HG02571 (cell line): ENCODE measurements at regions not wholly inside any gene's neighbourhood (a gene's known extent, or its start where the extent isn't known, plus 50 kb on each side); places are given as distances from the start of the nearest gene placed in this dataset.

ENCODE experiments used
- ATAC-seq: cut with Tn5 transposase; IDR thresholded peaks from one replicate; pipeline ENCODE4 v1.9.1; 2021; ENCODE audit warnings: mild to moderate bottlenecking, moderate library complexity; ENCODE audit not compliant: unreplicated experiment

- no peak for ATAC-seq
These were observed 682.5 kb upstream of the CCDC179 start for GRCh38 chr11:23542816-23543215.

DNA sequence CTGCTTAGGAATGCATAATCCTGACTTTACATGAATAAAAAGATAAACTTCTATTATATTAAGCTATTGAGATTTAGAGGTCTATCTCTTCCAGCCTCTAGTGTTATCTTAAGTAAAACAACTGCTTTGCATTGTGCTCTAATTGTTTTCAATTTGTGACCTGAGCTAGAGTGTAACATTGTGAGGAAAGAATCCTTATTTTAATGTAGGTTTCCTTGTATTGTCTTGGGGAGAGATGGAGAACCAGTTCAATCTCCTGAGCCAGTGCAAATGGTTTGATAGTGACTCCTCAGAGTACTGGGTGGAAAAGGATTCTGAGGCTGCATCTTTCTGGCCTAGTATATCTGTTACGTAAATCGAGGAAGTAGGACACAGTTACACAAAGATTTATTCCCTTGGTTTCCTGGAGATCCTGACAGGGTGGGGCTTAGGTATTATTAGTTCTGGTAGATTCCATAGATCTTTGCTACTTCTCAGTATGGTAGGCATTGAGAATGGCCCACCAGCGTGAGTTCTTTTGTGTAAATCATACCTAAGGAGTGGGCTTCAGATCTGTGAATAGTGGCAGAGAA is 683.5 kb upstream of the CCDC179 start:
- ATAC-seq: no peak

DNA sequence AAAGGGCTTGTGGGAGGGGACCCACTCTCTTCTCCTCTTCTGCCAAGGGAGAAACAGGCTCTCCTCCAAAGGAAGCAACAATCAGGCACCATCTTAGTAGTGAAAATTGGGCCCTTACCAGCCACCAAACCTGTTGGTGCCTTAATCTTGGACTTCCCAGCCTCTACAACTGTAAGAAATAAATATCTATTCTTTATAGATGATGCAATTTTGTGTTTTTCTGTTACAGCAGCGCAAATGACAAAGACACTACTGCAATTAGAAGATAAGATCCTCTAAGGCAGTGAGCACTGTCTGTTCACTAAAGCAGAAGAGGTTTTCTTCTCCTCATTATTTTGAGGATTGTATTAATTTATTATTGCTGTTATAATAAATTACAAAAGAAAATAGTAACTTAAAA is 691.4 kb upstream of the CCDC179 start:
- ATAC-seq: no peak

DNA sequence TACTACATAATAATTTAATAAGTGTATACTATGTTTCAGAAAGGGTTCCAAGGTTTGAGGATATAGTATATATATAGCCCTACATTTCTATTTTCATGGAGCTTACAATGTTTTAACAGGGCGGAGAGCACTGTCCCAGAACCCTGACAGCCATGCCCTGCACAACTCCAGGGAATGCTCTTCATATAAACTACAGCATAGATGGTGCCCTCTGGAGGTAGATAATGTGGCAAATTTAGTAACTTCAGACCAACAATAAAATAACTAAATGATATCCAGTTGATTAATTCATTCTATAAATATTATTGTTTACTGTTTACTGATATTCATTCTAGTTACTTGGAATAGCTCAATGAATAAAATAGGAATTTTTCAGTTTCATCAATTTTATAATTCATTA is 693.7 kb upstream of the CCDC179 start:
- no peak for ATAC-seq

DNA sequence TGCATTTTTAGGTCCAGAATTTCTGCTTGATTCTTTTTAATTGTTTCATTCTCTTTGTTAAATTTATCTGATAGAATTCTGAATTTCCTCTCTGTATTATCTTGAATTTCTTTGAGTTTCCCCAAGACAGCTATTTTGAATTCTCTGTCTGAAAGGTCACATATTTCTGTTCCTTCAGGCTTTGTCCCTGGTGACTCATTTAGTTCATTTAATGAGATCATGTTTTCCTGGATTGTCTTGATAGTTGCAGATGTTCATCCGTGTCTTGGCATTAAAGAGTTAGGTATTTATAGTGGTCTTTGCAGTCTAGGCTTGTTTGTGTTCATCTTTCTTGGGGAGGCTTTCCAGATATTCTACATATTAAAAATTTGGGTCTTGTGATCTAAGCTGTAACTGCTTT is 694.8 kb upstream of the CCDC179 start:
- ATAC-seq: no peak

DNA sequence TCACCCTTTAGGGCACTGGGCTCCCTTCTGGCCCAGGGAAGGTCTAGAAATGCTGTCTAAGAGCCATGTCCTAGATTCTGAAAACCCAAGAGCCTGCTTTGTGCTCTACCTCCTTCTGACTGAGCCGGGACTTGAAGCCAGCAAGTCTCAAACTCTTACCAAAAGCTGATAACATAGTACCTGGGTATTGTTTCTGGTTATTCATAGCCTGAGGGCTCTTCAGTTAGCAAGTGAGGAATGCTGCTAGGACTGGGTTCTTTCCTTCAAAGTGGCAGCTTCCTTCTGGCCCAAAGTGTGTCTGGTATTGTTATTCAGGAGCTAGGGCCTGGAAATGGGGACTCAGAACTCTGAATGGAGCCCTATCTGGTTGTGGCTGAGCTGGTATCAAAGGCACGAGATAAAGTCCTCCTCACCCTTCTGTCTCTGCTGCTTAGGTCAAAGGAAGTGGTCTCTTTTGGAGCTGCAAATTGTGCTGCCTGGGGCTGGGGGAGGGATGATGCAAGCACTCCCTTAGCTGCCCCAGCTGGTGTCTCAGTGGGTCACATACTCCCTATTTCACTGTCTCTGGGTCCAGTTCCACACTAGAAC is 696.0 kb upstream of the CCDC179 start:
- ATAC-seq: no peak

- no peak for ATAC-seq
These were observed 703.3 kb upstream of the CCDC179 start for GRCh38 chr11:23563591-23563990.

- ATAC-seq: no peak
These were observed 704.1 kb upstream of the CCDC179 start for GRCh38 chr11:23564370-23564769.

DNA sequence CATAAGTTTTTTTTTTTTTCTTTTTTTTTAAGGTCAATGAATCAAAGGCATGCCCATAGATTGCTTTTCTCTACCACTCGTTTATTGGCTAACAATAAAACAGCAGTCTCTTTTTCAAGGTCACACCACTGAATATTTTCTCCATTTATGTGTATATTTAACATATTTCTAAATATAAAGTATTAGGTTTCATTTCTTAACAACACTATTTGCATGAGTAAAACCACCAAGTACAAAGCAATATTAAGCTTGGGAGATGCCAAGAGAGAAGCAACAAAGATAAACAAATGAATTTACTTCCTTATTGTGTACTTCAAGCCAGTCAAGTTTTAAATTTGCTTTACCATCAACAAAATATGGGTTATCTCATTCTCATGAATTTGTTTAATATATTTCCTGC is 708.9 kb upstream of the CCDC179 start:
- ATAC-seq: no peak

- no peak for ATAC-seq
These were observed 709.3 kb upstream of the CCDC179 start for GRCh38 chr11:23569547-23569946.

DNA sequence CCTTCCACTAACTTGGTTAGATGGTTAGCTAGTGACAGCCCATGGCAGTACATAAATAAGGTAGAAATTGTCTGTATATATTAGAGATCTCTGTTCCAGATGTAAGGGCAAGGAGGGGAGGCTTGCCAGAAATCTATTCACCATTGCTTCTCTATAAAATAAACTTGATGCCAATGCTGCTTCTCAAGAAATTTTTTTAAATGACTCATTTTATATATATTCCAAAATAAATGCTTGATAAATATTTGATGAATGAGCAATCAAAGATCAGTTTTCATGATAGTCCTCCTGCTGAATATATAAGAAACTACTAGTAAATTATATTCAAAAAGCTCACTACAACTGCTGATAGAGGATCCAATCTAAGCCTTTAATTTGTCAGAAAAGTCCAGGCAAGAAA is 710.6 kb upstream of the CCDC179 start:
- ATAC-seq: no peak

GRCh38 chr11:23573429-23573828 is 713.2 kb upstream of the CCDC179 start:
- ATAC-seq: no peak

DNA sequence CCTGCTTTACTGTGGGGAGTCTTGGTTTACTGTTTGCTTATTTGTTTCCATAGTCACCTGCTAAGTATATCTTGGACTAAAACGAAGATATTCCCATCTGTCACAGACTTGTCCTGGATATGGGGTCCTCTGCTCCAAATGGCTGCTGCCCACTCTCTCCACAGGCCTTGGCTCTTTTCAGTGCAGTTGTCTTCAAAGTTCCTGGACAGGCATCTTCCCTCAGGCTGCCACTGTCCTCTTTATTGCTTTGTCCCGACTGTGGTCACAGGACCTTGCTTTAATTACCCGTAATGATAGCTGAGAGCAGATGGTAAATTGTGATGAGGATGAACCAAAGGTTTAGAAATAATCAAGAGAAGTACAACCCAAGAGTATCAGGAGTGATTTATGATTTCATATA is 713.9 kb upstream of the CCDC179 start:
- ATAC-seq: no peak

GRCh38 chr11:23577296-23577695 is 717.0 kb upstream of the CCDC179 start:
- ATAC-seq: no peak

GRCh38 chr11:23585416-23586104 is 725.3 kb upstream of the CCDC179 start:
- no peak for ATAC-seq

GRCh38 chr11:23586173-23586572 is 725.9 kb upstream of the CCDC179 start:
- ATAC-seq: no peak

DNA sequence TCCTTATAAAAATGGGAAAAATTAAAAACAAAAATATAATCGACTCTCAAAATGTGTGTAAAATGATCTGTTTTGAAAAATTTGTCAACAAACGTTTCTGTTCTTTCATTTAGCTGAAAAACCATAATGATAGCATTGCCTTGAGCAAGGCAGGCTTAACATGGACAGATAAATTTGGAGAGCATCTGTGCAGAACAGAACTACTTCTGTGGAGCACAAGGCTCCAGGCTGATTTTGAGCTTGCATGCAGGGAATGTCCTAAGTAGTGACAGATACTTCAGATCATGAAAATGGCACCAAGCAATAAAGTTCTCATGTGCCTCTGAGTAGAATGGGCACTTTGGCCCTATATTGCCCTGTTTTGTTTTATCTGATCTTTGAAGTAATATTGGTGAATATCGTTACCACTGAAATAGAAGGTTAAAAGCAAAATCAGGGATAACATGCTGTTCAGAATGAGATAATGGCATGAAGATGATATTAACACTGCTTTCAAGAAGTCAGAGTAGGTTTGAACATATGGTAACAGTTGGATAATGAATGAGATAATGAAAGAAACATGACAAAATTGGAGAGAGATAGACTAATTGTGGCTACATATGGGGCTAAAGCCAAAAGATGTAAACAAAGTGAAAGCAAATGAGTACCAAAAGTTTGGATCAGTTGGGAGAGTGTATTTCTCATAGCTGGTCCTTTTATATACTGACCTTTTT is 730.5 kb upstream of the CCDC179 start:
- no peak for ATAC-seq

DNA sequence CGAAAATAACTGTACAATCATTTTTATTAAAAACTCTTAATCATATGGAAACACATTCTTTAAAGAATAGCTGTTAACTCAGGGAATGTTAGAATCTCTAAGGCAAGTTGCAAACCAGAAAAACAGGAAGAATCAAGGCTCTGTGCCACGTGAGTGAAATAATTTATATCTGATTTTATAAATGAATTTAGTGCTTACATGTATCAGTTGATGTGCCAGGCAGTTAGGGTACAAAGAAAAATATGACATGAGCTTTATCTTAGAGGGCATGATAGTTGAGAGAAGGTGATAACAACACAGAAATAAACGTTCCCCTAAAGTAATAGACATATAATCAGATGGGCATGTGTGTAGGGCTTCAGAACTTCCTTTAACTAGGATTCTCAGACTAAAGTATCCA is 734.5 kb upstream of the CCDC179 start:
- ATAC-seq: no peak

DNA sequence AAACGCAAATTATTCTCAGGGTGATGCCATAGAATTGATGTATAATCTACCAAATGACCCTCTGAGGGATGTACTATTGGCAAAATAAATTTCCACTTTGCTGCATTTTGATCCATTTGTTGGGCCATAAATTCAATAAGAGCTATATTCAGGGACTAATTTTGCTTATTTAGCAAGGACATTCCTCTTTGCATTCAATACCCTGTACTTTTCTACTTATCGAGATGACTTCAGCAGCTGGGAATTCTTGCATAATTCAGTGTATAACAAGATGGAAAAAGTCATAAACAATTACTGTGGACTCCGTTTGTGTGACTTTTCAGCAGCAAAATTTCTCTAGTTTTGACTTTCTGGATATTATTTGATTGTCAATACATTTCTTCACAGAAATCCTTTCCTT is 744.7 kb upstream of the CCDC179 start:
- no peak for ATAC-seq

DNA sequence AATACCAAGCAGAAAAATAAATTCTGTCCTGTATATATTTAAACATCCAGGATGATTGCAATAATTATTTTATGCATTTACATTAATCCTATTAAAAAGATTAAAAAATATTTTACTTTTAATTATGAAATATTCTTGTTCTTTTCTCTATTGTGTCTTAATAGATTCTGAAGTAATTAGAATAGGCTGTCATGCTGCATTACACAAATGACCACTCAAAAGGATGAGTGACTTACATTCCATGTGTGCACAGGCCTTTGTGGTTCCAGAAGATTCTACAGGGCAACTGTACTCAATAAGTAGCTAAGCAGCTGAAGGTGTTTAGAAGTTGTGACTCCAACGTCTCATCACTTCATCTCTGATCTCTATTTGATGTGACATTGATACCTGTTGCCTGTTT is 745.9 kb upstream of the CCDC179 start:
- no peak for ATAC-seq

DNA sequence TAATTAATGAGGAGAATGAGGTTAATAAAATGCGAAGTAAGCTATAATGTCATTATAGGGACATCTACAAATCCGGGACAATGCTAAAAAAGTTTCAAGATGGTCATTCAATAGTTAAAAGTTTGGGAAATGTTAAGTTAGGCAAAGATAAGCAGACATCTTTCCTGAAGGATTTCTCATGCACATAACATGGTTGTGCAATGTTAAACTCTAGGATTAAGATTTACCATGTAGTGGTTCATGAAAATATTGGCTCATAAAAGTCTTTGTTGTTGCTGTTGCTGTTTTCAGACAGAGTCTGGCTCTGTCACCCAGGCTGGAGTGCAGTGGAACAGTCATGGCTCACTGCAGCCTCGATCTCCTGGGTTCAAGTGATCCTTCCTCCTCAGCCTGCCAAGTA is 751.5 kb upstream of the CCDC179 start:
- ATAC-seq: no peak

DNA sequence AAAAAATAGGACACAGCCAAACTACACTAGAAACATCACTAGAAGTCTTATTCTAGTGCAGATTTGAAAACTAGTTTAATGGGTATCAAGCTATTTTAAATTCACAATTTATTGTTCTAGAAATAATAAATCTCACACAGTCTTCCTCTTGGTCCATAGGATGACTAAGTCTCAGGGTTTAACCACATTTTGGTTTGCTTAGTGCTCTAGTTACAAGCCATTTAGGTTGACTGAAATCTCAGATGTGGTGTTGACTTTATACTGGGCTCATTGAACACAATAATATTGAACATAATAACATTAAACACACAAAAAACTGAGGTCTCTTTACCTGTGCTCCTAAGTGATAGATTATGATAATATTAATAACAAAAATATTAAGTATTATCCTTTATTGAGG is 760.3 kb upstream of the CCDC179 start:
- no peak for ATAC-seq
